Daoy (cell line): ENCODE measurements at regions not wholly inside any gene's neighbourhood (a gene's known extent, or its start where the extent isn't known, plus 50 kb on each side); places are given as distances from the start of the nearest gene placed in this dataset.
A peak's percentile ranks its signal among the peaks of the same experiment; 100 is the strongest.

Experiments used
- DNase-seq: peaks from one replicate; pipeline ENCODE4 v3.0.0-alpha.2; 2015; ENCODE audit warnings: low read depth

GRCh38 chr5:52497133-52497693 lies 290.5 kb upstream of the ITGA1 start:
- no peak for DNase-seq

GRCh38 chr5:52498607-52499006 lies 289.1 kb upstream of the ITGA1 start:
- no peak for DNase-seq

GRCh38 chr5:52502460-52502999 lies 285.2 kb upstream of the ITGA1 start:
- DNase-seq: no peak

DNA sequence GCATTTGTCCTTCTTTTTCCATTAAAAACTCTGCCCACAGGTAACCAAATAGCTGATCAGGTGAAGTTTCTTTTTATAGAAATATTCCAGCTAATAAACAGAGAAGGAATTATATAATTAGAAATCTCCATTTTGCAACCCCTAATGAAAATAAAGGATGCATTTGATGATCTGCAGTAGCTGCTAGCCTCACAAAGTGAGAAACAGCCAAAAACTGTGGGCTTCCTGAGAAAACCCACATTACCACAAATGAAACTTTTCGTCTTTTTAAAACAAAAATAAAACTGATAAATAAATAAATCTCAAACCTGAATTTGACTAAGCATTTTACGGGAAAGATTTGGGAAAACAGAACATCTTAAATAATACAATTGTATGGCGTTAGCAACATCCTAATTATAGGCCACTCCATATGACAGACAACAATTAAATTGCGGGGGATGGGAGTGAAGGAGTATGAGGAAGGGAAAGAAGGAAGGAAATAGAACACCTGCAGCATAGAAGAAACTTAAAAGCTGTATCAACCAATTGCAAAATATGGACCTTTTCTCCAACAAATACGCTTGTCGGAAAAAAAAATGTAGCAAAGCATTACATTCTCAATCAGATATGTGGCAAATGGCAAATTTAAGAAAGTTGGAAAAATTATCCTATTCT lies 283.0 kb upstream of the ITGA1 start:
- DNase-seq: no peak

DNA sequence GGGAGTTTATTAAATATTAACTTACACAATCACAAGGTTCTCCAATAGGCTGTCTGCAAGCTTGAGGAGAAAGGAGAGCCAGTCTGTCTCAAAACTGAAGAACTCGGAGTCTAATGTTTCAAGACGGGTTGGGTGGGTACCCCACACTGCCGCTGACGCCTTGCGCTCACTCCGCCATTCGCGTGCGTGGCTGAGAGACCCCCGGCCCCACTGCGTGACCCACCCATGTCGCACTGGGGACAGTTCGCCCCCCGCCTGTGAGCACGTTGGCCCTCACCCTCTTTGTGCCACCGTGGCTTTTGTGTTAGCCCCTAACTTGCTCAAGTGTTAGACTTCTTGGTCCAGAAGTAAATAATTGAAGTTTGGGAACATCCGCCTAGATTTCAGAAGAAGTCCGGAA lies 270.0 kb upstream of the ITGA1 start:
- no peak for DNase-seq

DNA sequence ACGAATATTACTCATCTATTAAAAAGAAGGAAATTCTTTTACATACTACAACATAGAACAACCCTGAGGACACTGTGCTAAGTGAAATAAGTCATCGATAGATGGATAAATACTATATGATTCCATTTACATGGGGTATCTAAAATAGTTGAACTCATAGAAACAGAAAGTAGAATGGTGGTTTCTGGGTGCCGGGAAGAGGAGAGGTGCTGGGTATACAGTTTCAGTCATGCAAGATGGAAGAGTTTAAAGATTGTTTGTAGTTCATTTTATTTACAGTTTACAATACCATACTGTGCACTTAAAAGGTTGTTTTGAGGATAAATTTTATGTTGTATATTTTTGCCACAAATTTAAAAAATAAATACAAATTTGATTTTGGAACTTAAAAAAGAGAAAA lies 267.5 kb upstream of the ITGA1 start:
- no peak for DNase-seq

DNA sequence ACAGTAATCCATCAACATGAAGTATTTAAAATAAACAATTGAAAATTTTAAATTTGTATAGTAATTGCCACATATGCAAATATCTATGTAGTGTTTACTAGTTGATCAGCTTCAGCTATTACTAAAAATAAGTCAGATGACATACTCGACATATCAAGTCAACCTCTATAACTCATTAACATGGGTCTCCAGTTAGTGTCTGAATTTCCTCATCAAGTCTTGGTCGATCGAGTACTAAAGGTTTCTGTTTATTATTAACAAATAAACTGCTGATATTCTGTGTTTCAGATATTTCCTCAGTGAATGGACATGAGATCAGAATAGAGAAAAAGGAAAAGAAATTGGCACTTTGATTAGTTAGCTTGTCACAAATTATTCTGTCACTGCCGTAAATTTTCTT lies 266.5 kb upstream of the ITGA1 start:
- no peak for DNase-seq

DNA sequence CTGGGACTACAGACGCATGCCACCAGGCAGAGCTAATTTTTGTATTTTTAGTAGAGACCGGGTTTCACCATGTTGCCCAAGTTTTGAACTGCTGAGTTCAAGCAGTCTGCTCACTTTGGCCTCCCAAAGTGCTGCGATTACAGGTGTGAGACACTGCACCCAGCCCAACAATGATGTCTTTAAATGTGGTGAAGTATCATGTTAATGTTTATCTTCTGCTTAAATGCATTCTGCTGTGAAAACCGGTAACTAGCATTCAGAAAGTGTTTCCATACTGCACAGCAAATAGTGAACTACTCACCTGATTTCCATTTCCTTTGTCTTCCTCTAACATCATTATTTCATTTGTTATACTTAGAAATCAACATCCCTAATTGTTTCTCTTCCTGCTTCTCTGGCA lies 264.0 kb upstream of the ITGA1 start:
- no peak for DNase-seq

GRCh38 chr5:52531105-52531504 lies 256.6 kb upstream of the ITGA1 start:
- DNase-seq: no peak

DNA sequence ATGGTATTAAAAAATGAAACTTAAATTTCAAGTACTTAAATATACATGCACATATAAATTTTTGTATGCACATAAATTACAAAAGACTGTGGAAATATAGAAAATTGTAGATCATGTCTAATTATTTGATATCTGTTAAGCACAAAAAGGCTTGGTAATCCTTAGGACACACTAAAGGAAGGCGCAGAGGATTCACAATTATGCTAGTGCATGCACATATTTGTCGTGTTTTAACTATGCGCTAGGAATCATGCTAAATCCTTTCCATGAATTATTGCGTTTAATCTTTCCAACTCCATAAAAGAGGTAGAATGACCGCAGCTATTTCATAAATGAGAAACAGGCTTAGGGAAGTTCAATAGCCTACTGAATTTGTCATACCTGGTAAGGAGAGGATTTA lies 244.1 kb upstream of the ITGA1 start:
- no peak for DNase-seq

DNA sequence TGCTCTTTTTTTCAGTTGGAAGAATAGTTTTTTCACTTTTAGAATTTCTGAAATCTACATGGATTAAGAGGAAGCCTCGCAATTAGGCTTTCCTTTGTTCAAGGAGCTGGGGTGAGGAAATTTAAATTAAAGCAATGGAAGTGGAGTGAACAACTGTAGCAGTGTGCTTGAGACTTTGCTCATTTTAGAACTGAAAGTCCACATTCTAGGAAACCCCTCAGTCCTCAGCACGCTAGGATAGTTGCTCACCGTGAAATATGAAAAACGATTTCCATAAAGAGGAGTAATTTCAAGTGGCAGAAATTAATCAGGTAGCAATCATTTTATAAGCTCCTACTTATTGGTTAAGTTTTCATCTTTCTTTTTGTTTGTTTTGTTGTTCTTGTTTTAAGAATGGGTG lies 243.0 kb upstream of the ITGA1 start:
- no peak for DNase-seq

DNA sequence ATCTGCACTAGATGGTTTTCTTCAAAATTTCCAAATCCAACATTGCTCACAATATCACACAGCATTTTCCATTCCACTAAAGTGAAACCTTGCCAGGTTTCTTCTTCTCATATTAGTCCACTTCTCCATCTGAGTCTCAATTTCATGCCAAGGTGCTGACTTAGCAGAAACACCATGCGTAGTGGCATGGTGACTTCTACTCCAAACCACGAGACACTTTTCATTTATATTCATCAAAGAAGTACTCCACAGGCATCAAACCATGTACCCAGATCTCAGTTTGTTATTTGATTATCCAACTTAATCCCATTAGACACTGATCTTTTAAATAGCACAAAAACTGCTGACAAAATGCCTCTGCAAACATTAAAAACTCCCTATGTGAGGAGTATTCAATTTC lies 233.4 kb upstream of the ITGA1 start:
- no peak for DNase-seq

DNA sequence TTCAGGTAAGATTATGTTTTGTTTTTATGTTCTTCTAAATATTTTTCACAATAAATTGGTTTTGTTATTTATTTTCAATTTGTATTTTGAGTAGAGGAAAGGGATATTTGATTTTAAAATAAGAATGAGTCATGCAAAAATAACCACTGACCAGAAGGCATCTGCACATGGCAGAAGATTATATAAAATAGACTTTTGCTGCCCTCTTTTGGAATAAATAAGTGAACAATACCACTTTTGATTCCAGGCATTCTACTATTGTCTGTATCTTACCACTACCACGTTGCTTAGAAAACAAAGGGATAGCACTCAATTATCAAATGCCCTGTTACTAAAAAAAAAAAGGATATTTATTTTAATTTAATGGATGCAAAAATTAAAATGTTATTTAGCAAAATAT lies 227.3 kb upstream of the ITGA1 start:
- no peak for DNase-seq

DNA sequence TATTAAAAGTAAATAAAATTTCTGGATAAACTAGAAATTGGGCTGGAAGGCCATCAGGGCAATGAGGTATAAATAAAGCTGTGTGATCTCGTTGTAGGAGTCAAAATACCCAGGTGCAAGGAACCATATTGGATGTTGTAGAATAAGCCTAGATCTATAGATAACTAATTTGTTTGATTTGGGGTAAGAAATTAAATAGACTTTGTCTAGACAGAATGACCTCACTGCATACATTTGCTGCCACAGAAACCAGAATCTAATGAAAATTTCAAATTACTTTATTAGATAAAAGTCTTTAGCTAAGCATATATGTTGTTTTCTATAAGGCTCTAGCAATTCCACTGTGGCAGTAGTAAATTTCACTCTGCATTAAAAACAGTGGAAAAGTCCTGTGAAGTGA lies 225.2 kb upstream of the ITGA1 start:
- DNase-seq: no peak

DNA sequence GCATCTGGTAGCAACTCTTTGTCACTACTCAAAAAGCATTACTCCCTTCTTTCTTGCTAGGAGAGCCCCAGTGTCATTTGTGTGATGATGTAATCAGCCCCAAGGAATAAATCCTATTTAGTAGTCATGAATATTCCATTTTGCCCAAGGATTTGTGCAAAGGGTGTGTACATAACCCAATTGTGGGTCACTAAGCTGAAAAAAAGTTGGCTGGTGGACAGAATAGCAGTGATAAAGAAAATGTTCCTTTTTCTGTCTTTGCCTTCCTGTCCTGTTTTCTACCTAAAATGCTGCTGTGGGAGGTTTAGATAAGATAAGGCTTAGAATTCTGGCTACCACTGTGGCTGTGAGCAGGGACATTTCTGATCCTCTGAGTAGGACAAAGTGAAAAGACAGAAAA lies 223.1 kb upstream of the ITGA1 start:
- no peak for DNase-seq

- no peak for DNase-seq
These were observed 210.2 kb upstream of the ITGA1 start for GRCh38 chr5:52577546-52577945.

DNA sequence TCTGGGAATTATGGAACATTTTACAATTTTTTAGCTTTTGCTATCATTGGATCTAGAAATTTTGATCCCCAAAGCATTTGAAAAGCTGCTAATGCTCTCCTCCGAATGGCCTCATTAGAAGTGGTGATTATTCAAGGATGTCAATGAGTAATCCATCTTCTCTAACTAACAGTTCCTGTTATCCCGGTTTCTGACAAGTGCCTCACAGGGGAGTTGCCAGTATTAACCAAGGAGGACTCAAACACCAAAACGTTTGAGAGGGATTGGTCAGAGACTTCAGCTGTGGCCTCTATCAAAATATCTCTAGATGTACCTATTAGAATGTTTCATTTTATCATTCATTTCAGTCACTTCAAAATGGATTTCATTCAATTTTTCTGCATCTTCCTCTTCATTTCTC lies 208.3 kb upstream of the ITGA1 start:
- DNase-seq: no peak

DNA sequence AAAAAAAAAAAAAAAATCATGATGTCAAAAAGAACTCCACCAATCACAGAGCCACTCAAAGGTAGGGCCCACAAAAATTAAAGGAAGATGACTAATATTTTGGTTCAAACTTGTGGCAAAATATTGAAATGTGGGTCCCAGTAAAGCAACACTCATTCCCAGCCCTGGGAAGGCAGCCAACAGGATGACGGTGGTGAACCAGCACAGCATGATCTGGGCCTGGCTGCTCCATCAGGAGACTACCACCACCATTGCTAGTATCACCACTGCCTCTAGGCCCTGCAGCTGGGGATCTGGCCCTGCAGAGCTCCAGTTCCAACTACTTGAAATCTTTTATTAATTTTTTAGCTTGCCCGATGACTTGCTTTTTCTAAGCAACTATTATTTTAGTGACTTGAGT lies 206.8 kb upstream of the ITGA1 start:
- DNase-seq: peak; percentile 62

DNA sequence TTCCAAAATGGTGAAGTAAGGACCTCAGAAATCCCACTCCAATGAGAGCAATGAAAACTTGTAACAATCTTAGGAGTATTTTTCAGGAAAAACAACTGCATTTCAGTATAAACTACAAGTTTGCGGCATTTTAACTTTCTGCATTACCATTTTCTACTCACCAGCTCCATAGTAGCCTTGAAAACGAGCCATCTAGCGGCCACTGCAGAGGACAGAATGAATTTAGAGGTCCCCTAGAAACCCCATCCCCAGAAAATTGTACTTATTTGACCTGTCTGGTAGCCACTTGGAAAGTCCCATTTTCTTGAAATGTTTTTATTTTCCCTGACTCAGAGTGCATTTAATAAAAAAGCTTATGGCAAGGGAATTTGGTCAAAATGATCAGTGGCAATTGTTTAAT lies 205.4 kb upstream of the ITGA1 start:
- DNase-seq: no peak

DNA sequence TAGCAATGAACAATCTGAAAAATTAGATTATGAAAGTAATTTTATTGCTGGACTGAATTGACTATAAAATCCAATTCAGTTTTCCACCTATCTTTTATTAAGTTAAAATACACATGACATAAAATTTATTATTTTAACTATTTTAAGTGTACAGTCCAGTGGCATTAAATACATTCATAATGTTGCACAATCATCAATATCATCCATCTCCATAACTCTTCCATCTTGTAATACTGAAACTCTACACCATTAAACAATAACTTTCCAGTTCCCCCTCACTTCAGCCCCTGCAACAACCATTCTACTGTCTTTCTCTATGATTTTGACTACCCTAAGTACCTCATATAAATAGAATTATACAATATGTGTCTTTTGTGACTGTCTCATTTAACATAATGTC lies 200.6 kb upstream of the ITGA1 start:
- no peak for DNase-seq

- no peak for DNase-seq
These were observed 190.1 kb upstream of the ITGA1 start for GRCh38 chr5:52597625-52598024.

DNA sequence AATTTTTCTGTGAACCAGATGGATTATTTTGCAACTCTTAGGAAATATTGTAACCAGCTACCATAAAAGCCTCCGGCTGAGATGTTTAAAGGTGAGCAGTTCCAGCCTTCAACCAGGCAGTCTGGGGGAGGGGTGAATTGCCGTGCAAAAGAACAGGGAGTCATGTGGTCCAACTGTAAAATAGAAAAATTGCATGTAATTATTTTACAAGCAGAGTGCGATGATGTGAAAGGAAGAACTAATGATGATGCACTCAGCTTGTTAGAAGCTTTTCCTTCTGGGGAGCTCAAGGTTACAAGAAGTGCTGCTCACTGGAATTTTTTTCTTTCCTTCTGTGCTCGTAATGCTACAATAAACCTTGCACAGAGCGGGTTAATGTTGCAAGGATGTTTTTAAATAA lies 188.7 kb upstream of the ITGA1 start:
- no peak for DNase-seq

GRCh38 chr5:52603778-52604554 lies 183.8 kb upstream of the ITGA1 start:
- no peak for DNase-seq
